OCI-LY7 (cell line): ENCODE measurements at regions not wholly inside any gene's neighbourhood (a gene's known extent, or its start where the extent isn't known, plus 50 kb on each side); places are given as distances from the start of the nearest gene placed in this dataset.

Experiments
- CTCF ChIP-seq: fragments of 200-600 bp; sonication (generic); conservative IDR thresholded peaks from 2 replicates; pipeline ENCODE4 v1.5.1; 2014; ENCODE audit warnings: mild to moderate bottlenecking, antibody characterized with exemption, low read length, moderate library complexity, mixed read lengths
- EZH2phosphoT487 ChIP-seq: fragments of 200-600 bp; sonication (generic); IDR thresholded peaks from 2 replicates; pipeline ENCODE4 v1.6.1; 2018; ENCODE audit warnings: low read depth, borderline replicate concordance, mild to moderate bottlenecking, mixed run types, antibody characterized with exemption, low read length, moderate library complexity, mixed read lengths

GRCh38 chr13:60275208-60275607 is 111.5 kb upstream of the DIAPH3 start:
- TF ChIP-seq CTCF: no peak
- no peak for TF ChIP-seq EZH2phosphoT487
